Parathyroid adenoma (tissue), 2 donors: ENCODE measurements at regions not wholly inside any gene's neighbourhood (a gene's known extent, or its start where the extent isn't known, plus 50 kb on each side); places are given as distances from the start of the nearest gene placed in this dataset.

Experiments used
- H2AFZ ChIP-seq: fragments of 300-600 bp; sonication (generic); one replicate; pipeline ENCODE4 v1.7.0; 2017; ENCODE audit warnings: antibody characterized with exemption, mild to moderate bottlenecking
- H3K27ac ChIP-seq: fragments of 300-600 bp; sonication (generic); one replicate; pipeline ENCODE4 v1.7.0; 2017
- H3K27me3 ChIP-seq: fragments of 300-600 bp; sonication (generic); one replicate; pipeline ENCODE4 v1.7.0; 2017; ENCODE audit warnings: low read length; ENCODE audit not compliant: control insufficient read depth, insufficient read depth
- H3K36me3 ChIP-seq: fragments of 300-600 bp; sonication (generic); one replicate; pipeline ENCODE4 v1.7.0; 2017; ENCODE audit warnings: low read length; ENCODE audit not compliant: control insufficient read depth, insufficient read depth
- H3K4me1 ChIP-seq: fragments of 300-600 bp; sonication (generic); one replicate; pipeline ENCODE4 v1.7.0; 2017; ENCODE audit warnings: control low read depth
- H3K4me2 ChIP-seq: fragments of 300-600 bp; sonication (generic); one replicate; pipeline ENCODE4 v1.7.0; 2017; ENCODE audit warnings: low read length
- H3K4me3 ChIP-seq: fragments of 300-600 bp; sonication (generic); one replicate; pipeline ENCODE4 v1.7.0; 2017; ENCODE audit warnings: low read depth, low read length
- H3K79me2 ChIP-seq: fragments of 300-600 bp; sonication (generic); one replicate; pipeline ENCODE4 v1.7.0; 2017; ENCODE audit warnings: control low read depth
- H3K9ac ChIP-seq: fragments of 300-600 bp; sonication (generic); one replicate; pipeline ENCODE4 v1.7.0; 2017; ENCODE audit warnings: mild to moderate bottlenecking
- H3K9me3 ChIP-seq: fragments of 300-600 bp; sonication (generic); one replicate; pipeline ENCODE4 v1.7.0; 2017; ENCODE audit warnings: low read length; ENCODE audit not compliant: control insufficient read depth
- CTCF ChIP-seq: fragments of 300-600 bp; sonication (generic); IDR thresholded peaks from one replicate; pipeline ENCODE4 v1.7.0; 2017; ENCODE audit warnings: antibody characterized with exemption, mild to moderate bottlenecking
- donor health status: primary hyperparathyroidism.

GRCh38 chr3:194828116-194828515 lies 142.4 kb downstream of the FAM43A start:
- Histone ChIP-seq H3K9me3 (no peaks in the 10 kb centered on the region), H3K27me3 (no peaks in the 10 kb centered on the region), H3K79me2 (no peaks in the 10 kb centered on the region), H3K27ac (no peak overlapping the region), H3K36me3 (no peaks in the 10 kb centered on the region), H3K9ac (no peak overlapping the region), H3K4me1 (no peaks in the 10 kb centered on the region), H2AFZ (no peak overlapping the region), H3K4me3 (no peak overlapping the region), H3K4me2 (no peak overlapping the region)
- TF ChIP-seq CTCF = no peak

- no peak for TF ChIP-seq CTCF
- H3K27ac ChIP-seq = no peak overlapping the region
Observed at GRCh38 chr3:194828926-194829325, 143.2 kb downstream of the FAM43A start.

GRCh38 chr3:194830401-194830800 lies 144.7 kb downstream of the FAM43A start:
- no peaks in the 10 kb centered on the region for H3K27me3 ChIP-seq

More at GRCh38 chr3:194828926-194829325, 143.2 kb downstream of the FAM43A start:
- H3K4me1 ChIP-seq = no peaks in the 10 kb centered on the region
- H3K4me3 ChIP-seq = no peak overlapping the region
- H3K9me3 ChIP-seq = no peaks in the 10 kb centered on the region
- H3K79me2 ChIP-seq = no peaks in the 10 kb centered on the region
- no peaks in the 10 kb centered on the region for H3K27me3 ChIP-seq
- H2AFZ ChIP-seq = no peak overlapping the region
- H3K4me2 ChIP-seq = no peak overlapping the region
- H3K9ac ChIP-seq = no peak overlapping the region
- H3K36me3 ChIP-seq = no peaks in the 10 kb centered on the region

GRCh38 chr3:194830978-194831377 lies 145.3 kb downstream of the FAM43A start:
- Histone ChIP-seq H3K79me2 (no peaks in the 10 kb centered on the region), H3K4me2 (no peak overlapping the region), H3K9ac (no peak overlapping the region), H3K9me3 (no peaks in the 10 kb centered on the region), H3K4me3 (no peak overlapping the region), H3K4me1 (no peaks in the 10 kb centered on the region), H2AFZ (no peak overlapping the region), H3K27me3 (no peaks in the 10 kb centered on the region), H3K27ac (no peak overlapping the region), H3K36me3 (no peaks in the 10 kb centered on the region)
- TF ChIP-seq CTCF = no peak

More at GRCh38 chr3:194830401-194830800, 144.7 kb downstream of the FAM43A start:
- Histone ChIP-seq H3K9me3 (no peaks in the 10 kb centered on the region), H3K79me2 (no peaks in the 10 kb centered on the region), H3K4me1 (no peaks in the 10 kb centered on the region), H3K9ac (no peak overlapping the region), H3K36me3 (no peaks in the 10 kb centered on the region), H3K4me3 (no peak overlapping the region), H3K27ac (no peak overlapping the region), H2AFZ (no peak overlapping the region), H3K4me2 (no peak overlapping the region)
- TF ChIP-seq CTCF = no peak

GRCh38 chr3:194832346-194833104 lies 146.8 kb downstream of the FAM43A start:
- H3K4me3 ChIP-seq = no peak overlapping the region
- no peak overlapping the region for H2AFZ ChIP-seq
- no peak overlapping the region for H3K27ac ChIP-seq
- H3K9me3 ChIP-seq = no peaks in the 10 kb centered on the region
- no peaks in the 10 kb centered on the region for H3K36me3 ChIP-seq
- no peaks in the 10 kb centered on the region for H3K79me2 ChIP-seq
- no peak overlapping the region for H3K4me2 ChIP-seq
- H3K9ac ChIP-seq = no peak overlapping the region
- H3K27me3 ChIP-seq = no peaks in the 10 kb centered on the region
- H3K4me1 ChIP-seq = no peaks in the 10 kb centered on the region
- TF ChIP-seq CTCF = no peak
